Breast epithelium (tissue), 3 donors: ENCODE measurements at regions not wholly inside any gene's neighbourhood (a gene's known extent, or its start where the extent isn't known, plus 50 kb on each side); places are given as distances from the start of the nearest gene placed in this dataset.

Experiments
- POLR2A ChIP-seq: fragments of 450-650 bp; IDR thresholded peaks from one replicate; pipeline ENCODE4 v1.6.1; 2016; ENCODE audit warnings: antibody characterized with exemption, mild to moderate bottlenecking, moderate library complexity
- TF ChIP-seq, protein P1 (sequence below), 3 donors: fragments of 450-650 bp; IDR thresholded peaks; one replicate each; pipeline ENCODE4 v1.5.1; 2016 to 2017; ENCODE audit warnings: antibody characterized with exemption in 3 of 3, mild to moderate bottlenecking in 3 of 3, moderate library complexity in 3 of 3

DNA sequence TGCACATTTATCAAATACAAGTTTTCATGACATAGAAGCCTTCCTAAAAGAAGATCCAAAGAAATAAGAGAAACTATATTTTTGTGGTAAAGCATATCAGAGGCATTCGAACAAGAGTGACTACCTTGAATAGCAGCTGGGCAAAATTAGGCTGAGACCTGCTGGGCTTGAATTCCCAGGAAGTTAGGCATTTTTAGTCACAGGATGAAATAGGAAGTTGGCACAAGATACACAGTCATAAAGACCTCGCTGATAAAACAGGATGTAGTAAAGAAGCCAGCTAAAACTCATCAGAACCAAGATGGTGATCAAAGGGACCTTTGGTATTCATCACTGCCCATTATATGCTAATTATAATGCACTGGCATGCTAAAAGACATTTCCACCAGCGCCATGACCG lies 1302.3 kb upstream of the NRXN1 start:
- no peak for TF ChIP-seq POLR2A
- TF ChIP-seq, protein P1, sequence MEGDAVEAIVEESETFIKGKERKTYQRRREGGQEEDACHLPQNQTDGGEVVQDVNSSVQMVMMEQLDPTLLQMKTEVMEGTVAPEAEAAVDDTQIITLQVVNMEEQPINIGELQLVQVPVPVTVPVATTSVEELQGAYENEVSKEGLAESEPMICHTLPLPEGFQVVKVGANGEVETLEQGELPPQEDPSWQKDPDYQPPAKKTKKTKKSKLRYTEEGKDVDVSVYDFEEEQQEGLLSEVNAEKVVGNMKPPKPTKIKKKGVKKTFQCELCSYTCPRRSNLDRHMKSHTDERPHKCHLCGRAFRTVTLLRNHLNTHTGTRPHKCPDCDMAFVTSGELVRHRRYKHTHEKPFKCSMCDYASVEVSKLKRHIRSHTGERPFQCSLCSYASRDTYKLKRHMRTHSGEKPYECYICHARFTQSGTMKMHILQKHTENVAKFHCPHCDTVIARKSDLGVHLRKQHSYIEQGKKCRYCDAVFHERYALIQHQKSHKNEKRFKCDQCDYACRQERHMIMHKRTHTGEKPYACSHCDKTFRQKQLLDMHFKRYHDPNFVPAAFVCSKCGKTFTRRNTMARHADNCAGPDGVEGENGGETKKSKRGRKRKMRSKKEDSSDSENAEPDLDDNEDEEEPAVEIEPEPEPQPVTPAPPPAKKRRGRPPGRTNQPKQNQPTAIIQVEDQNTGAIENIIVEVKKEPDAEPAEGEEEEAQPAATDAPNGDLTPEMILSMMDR (IDR thresholded peaks at IDR 0.05) = no peak
